HEK293T (cell line): ENCODE measurements at regions not wholly inside any gene's neighbourhood (a gene's known extent, or its start where the extent isn't known, plus 50 kb on each side); places are given as distances from the start of the nearest gene placed in this dataset.
A peak's percentile ranks its signal among the peaks of the same experiment; 100 is the strongest.

Source experiments
- CTCF ChIA-PET: fragments of 350-600 bp; formaldehyde crosslinking; extraction: SDS; loops from one replicate; lab custom pipeline; 2021; ENCODE audit warnings: antibody characterized with exemption, inconsistent platforms; lab: Yijun Ruan, JAX
- POLR2A ChIA-PET: fragments of 350-600 bp; formaldehyde crosslinking; extraction: SDS; loops from one replicate; lab custom pipeline; 2020; ENCODE audit warnings: antibody characterized with exemption, inconsistent platforms; lab: Yijun Ruan, JAX
- DNase-seq: peaks from one replicate; pipeline ENCODE4 v3.0.0; 2012; ENCODE audit warnings: mixed read lengths; ENCODE audit errors: extremely low spot score
- ARNT ChIP-seq: fragments of 450-650 bp; IDR thresholded peaks from 2 replicates; pipeline ENCODE4 v1.6.1; 2017; ENCODE audit warnings: mild to moderate bottlenecking
- BHLHE40 ChIP-seq: fragments of 450-650 bp; IDR thresholded peaks from 2 replicates; pipeline ENCODE4 v1.6.1; 2016; ENCODE audit warnings: mild to moderate bottlenecking, moderate library complexity, borderline replicate concordance
- CTBP1 ChIP-seq: fragments of 450-650 bp; IDR thresholded peaks from 2 replicates; pipeline ENCODE4 v1.6.1; 2016; ENCODE audit warnings: borderline replicate concordance
- ELF4 ChIP-seq: fragments of 450-650 bp; IDR thresholded peaks from 2 replicates; pipeline ENCODE4 v1.6.1; 2017; ENCODE audit warnings: antibody characterized with exemption
- FOXA1 ChIP-seq: fragments of 450-650 bp; IDR thresholded peaks from 2 replicates; pipeline ENCODE4 v1.6.1; 2016; ENCODE audit warnings: mild to moderate bottlenecking
- FOXK2 ChIP-seq: fragments of 450-650 bp; IDR thresholded peaks from 2 replicates; pipeline ENCODE4 v1.6.1; 2016; ENCODE audit warnings: mild to moderate bottlenecking
- FOXM1 ChIP-seq: fragments of 450-650 bp; IDR thresholded peaks from 2 replicates; pipeline ENCODE4 v1.6.1; 2017; ENCODE audit warnings: mild to moderate bottlenecking, borderline replicate concordance
- HDGF ChIP-seq: fragments of 450-650 bp; IDR thresholded peaks from 2 replicates; pipeline ENCODE4 v1.6.1; 2017; ENCODE audit warnings: antibody characterized with exemption, borderline replicate concordance
- L3MBTL2 ChIP-seq: fragments of 450-650 bp; conservative IDR thresholded peaks from 2 replicates; pipeline ENCODE4 v1.6.1; 2016; ENCODE audit warnings: mild to moderate bottlenecking
- LEF1 ChIP-seq: fragments of 450-650 bp; IDR thresholded peaks from 2 replicates; pipeline ENCODE4 v1.6.1; 2017; ENCODE audit warnings: mild to moderate bottlenecking, borderline replicate concordance
- NFRKB ChIP-seq: fragments of 450-650 bp; IDR thresholded peaks from 2 replicates; pipeline ENCODE4 v1.6.1; 2016; ENCODE audit warnings: mild to moderate bottlenecking, moderate library complexity
- SP1 ChIP-seq: fragments of 450-650 bp; IDR thresholded peaks from 2 replicates; pipeline ENCODE4 v1.6.1; 2017
- SUZ12 ChIP-seq: fragments of 450-650 bp; IDR thresholded peaks from 2 replicates; pipeline ENCODE4 v1.6.1; 2016; ENCODE audit warnings: mild to moderate bottlenecking
- TARDBP ChIP-seq: fragments of 450-650 bp; IDR thresholded peaks from 2 replicates; pipeline ENCODE4 v1.6.1; 2016
- ZNF384 ChIP-seq: fragments of 450-650 bp; IDR thresholded peaks from 2 replicates; pipeline ENCODE4 v1.6.1; 2016
- TF ChIP-seq, protein P1 (sequence below): fragments of 450-650 bp; IDR thresholded peaks from 2 replicates; pipeline ENCODE4 v1.6.1; 2016

GRCh38 chr22:33221568-33221967 is 163.4 kb upstream of the SYN3 start:
- CTCF ChIA-PET, result no interaction called here

GRCh38 chr22:33220476-33221080 is 162.4 kb upstream of the SYN3 start:
- no peak for DNase-seq
- TF ChIP-seq SUZ12 (no peak), L3MBTL2 (no peak), FOXA1 (no peak), CTBP1 (no peak), FOXK2 (no peak), FOXM1 (no peak), SP1 (no peak), ARNT (no peak), ZNF384 (no peak), ELF4 (no peak), BHLHE40 (no peak)
- TF ChIP-seq, protein P1, sequence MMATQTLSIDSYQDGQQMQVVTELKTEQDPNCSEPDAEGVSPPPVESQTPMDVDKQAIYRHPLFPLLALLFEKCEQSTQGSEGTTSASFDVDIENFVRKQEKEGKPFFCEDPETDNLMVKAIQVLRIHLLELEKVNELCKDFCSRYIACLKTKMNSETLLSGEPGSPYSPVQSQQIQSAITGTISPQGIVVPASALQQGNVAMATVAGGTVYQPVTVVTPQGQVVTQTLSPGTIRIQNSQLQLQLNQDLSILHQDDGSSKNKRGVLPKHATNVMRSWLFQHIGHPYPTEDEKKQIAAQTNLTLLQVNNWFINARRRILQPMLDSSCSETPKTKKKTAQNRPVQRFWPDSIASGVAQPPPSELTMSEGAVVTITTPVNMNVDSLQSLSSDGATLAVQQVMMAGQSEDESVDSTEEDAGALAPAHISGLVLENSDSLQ, result no peak
- CTCF ChIA-PET, result no interaction called here
- POLR2A ChIA-PET, result no interaction called here

More at GRCh38 chr22:33221568-33221967, 163.4 kb upstream of the SYN3 start:
- POLR2A ChIA-PET, result no interaction called here
- DNase-seq, result no peak
- no peak for TF ChIP-seq FOXA1
- TF ChIP-seq ARNT, result no peak
- TF ChIP-seq SUZ12, result no peak
- no peak for TF ChIP-seq FOXK2
- no peak for TF ChIP-seq NFRKB
- no peak for TF ChIP-seq LEF1
- TF ChIP-seq TARDBP, result no peak
- no peak for TF ChIP-seq SP1
- TF ChIP-seq L3MBTL2, result no peak
- TF ChIP-seq, protein P1, result no peak
- TF ChIP-seq ZNF384, result no peak
- TF ChIP-seq CTBP1, result no peak

DNA sequence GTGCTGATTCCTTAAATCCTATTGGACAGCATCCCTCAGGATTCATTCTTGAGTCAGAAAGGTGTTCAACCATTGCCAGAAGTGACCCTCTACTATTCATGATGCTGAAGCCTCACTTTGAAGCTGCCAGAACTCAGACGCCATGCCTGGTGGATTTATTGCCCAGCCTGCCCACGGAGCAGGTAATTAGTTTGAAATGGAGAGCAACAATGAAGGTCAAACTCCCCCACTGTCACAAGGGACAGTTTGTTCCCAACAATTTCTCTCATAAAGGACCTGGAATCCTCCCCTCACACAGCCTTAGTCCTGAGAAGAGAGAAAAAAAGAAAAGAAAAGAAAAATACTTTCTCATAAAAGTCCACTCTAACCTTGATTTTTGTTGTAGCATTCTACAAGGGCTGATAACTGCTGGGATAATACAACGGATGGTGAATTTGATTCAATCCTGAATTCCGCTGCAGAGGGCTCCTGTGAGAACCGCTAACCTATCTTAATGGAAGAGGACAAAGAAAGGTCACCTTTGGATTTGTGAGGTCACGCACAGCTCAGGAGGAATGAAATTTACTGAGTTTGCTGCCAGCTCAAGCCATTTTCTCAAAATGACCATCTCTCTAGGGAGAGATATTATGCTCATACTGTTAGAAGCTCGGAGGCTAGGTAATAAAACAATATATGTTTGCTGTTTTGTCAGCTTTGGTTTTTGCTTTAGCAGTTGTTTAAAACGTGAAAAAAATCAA is 161.6 kb upstream of the SYN3 start:
- TF ChIP-seq NFRKB (no peak), ZNF384 (no peak), ELF4 (no peak), CTBP1 (no peak), FOXA1 (no peak), LEF1 (no peak), TARDBP (no peak), SP1 (no peak), FOXK2 (no peak), HDGF (no peak), FOXM1 (no peak), BHLHE40 (no peak), SUZ12 (no peak), L3MBTL2 (no peak), ARNT (no peak)
- TF ChIP-seq, protein P1, result no peak
- ChIA-PET CTCF (interaction anchor here (0.7 kb wide), 1 partner anchor 170 kb away, joined by 4 read pairs; no protein-coding TSS in a partner anchor), POLR2A (interaction anchor here (1.2 kb wide), 1 partner anchor 16 kb away, joined by 3 read pairs; no protein-coding TSS in a partner anchor)

DNA sequence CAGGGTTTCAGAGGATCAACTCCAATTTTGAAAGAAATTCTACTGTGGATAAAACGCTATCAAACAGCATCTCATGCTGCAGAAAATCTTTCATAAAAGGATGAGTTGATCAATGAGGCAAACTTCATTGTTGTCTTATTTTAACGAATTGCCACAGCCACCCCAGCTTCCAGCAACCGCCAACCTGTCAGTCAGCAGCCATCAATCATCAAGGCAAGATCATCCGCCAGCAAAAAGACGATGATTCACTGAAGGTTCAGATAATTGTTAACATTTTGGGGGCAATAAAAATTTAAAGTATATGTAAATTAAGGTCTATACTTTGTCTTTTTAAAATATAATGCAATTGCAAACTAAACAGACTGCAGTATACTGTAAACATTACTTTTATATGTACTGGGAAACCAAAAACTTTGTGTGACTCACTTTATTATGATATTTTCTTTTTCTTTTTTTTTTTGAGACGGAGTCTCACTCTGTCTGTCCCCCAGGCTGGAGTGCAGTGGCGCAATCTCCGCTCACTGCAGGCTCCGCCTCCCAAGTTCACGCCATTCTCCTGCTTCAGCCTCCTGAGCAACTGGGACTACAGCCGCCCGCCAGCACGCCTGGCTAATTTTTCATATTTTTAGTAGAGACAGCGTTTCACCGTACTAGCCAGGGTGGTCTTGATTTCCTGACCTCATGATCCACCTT is 155.3 kb upstream of the SYN3 start:
- TF ChIP-seq, protein P1, result peak; percentile 53; the same call in 1 of the 2 replicates
- TF ChIP-seq NFRKB, result no peak
- CTCF ChIA-PET, result no interaction called here
- DNase-seq, result no peak

More for the DNA sequence above, 161.6 kb upstream of the SYN3 start:
- DNase-seq, result no peak

DNA sequence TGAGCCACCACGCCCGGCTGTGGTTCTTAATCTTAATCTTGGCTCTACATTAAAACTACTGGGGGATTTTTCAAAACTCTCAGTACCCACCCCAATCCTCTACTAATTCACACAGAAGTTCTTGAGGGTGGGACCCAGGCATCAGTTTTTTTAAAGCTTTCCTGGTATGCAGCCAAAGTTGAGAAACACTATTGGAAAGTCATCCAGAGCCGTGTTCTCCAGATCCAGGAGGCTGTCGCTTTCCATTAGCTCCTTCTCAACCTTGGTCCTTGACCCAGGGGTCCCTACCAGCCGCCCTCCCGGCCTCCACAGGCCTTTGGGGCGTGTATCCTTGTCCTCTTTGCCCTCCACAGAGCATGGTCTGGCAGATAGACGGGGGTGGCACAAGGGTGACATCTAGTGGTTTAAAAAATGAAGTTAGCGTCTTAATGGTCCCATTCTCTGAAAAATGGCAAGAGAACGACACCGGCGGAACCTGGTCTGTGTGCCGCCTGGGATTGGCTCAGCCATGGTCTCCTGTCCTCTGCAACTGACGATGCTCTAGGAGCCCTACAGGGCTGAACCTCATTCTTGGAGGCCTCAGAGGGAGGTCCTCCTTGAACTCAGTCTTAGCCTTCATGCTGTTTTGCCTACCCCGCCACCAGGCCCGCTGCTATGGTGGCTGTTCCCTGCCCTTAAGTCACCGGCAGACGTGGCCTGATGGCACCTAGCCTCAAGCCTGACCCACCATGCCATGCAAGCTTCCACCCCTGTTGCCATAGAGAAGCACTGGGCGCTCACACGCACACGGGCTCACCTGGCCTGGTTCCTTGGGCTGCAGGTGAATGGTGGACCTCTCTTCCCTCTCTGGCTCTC is 152.0 kb upstream of the SYN3 start:
- DNase-seq, result peak; percentile 76
- ChIA-PET POLR2A (no interaction called here), CTCF (interaction anchor here (0.6 to 1.4 kb wide), 4 partner anchors 15 to 443 kb away, joined by 3 to 5 read pairs (median 4); no protein-coding TSS in a partner anchor)
- TF ChIP-seq BHLHE40 (no peak), SP1 (no peak), SUZ12 (no peak), LEF1 (no peak), ARNT (no peak), HDGF (no peak), ELF4 (no peak), FOXA1 (no peak), FOXK2 (no peak), L3MBTL2 (no peak), NFRKB (no peak), ZNF384 (no peak), TARDBP (no peak), FOXM1 (no peak), CTBP1 (no peak)
- TF ChIP-seq, protein P1, result no peak

More for the DNA sequence above, 155.3 kb upstream of the SYN3 start:
- POLR2A ChIA-PET, result no interaction called here
